NCI-H510A (cell line): ENCODE measurements at regions not wholly inside any gene's neighbourhood (a gene's known extent, or its start where the extent isn't known, plus 50 kb on each side); places are given as distances from the start of the nearest gene placed in this dataset.
A peak's percentile ranks its signal among the peaks of the same experiment; 100 is the strongest.
"Not testable (repeated sequence)": the region's sequence is repeated elsewhere in the genome, so short reads cannot be mapped to it uniquely, and the experiment has no call there.

Experiments used
- DNase-seq: peaks from one replicate; lab custom pipeline; 2025; lab: John Stamatoyannopoulos, UW

GRCh38 chr2:234797566-234798250, 154.1 kb upstream of the SH3BP4 start:
- no peak for DNase-seq

DNA sequence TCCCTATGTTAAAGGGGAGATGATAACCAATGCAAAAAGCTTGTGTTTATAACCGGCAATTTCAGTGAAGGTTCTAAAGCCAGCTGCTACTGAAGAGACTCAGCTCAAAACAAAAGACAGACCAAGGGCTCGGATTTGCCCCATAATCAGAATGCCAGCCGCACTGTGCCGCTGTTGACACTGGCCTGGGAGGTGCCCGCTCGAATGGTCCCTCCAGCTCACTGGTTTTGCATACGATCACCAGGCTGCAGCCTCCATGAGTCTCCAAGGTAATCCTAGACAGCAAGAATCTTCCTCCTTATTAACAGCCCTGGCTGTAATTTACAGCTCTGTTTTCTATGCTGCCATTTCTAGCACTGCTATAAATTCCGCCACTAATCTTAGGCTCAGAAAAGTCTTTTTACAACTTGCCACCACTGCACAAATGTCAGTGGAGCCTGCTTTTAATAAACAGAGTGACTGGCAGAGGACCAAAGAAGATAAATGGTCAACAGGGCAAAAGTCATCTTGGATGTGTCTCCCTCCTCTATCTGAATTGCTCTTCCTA, 155.7 kb upstream of the SH3BP4 start:
- no peak for DNase-seq

DNA sequence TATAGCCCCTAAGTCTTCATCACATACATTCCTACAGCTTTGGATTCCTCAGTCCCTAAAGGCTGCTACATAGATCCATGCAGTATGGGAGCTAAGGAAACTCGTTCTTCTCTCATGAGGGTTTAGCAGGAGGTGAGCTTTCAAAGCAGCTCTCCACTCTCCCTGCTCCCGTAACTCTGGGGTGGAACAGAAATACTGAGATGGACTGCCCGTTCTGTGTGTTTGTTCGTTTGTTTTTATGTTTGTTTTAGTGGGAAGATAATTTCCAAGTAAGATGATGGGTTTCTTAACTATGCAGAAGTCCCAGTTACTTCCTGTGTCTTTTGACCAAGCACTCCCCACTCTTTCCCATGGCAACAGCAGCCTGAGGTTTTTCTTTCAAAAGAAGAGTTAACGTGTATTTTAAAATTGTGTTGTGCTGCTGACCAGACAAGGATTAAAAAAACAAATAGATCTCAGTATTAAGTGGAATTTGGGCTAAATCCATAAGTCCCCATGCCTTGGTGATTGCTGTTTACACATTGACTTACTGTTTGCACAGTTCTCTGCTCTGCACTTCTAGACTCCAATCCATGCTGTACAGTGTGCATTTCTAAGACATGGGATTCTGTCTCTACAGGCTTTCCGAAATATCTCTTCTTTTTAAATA, 156.4 kb upstream of the SH3BP4 start:
- DNase-seq = no peak

- DNase-seq = no peak
Observed at GRCh38 chr2:234794866-234795265, 157.0 kb upstream of the SH3BP4 start.

DNA sequence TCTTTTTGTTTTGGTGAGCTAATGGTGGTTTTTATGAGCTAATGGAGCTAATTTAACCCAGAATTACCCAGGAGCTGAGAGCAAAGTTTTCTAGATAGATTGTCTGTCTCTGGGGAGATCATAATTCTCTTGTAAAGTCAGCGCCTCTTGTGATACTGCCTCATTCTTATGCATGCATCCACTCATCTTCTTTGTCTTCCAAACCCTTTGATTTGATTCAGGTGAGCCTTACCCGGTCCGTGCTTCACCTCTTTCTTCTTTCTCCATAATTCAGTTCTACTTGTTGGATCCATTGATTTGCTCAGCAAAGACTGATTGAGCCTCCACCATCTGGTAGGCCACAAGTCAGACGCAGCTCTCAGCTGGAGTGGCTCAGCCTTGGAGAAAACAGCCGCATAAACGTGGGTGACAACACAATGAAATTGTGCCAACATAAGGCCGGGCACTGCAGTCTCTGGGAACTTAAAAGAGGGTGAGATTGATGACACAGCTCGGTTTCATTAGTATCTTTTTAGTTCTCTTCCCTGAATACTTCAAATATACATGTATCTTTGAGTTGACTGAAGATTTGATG, 158.5 kb upstream of the SH3BP4 start:
- DNase-seq = no peak

GRCh38 chr2:234792621-234793022, 159.2 kb upstream of the SH3BP4 start:
- DNase-seq = no peak

DNA sequence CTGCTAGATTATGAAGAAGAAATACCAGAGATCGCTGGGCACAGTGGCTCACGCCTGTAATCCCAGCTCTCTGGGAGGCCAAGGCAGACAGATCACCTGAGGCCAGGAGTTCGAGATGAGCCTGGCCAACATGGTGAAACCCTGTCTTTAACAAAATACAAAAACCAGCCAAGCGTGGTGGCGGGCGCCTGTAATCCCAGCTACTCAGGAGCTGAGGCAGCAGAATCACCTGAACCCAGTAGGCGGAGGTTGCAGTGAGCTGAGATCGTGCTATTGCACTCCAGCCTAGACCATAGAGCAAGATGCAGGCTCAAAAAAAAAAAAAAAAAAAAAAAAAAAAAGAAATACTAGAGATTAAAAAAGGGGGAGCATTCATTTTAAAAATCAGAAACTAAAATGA, 159.7 kb upstream of the SH3BP4 start:
- not testable (repeated sequence) for DNase-seq

- no peak for DNase-seq
Observed at GRCh38 chr2:234790380-234790779, 161.4 kb upstream of the SH3BP4 start.

DNA sequence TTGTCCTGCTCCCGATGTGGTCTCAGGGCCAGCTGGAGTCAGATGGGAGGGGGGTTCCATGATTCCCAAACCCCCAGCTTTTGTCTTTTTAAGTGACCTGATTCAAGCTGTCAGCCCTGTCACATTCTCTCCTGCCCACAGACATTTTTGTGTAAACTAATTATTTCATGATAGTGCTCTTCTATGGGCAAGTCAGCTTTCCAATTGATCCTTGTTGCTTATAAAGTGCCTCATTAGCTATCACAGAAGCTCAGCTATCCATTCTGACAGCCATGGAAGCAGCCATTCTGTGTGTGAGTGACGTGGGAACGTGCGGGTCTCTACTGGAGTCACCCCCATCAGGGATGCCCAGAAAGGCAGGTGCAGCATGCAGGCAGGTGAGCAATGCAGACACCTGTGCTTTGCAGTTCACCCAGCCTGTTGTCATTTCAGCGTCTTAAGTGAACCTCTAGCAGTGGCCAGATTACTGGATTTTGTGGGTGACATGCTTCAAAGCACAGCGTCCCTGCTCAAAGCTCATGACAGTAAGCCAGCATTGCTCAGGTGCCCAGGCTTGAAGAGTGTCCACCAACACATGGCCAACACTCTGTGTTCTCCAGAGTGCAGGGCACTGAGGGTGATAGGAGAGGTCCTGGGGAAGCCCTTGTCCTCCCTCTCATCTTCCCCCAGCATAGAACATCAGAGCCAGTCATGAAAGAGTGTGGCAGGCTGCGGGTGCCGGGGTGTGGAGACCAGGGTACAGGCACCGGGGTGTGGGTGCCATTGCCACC, 162.1 kb upstream of the SH3BP4 start:
- DNase-seq = no peak

- no peak for DNase-seq
Observed at GRCh38 chr2:234788841-234789240, 163.0 kb upstream of the SH3BP4 start.

GRCh38 chr2:234788381-234788780, 163.4 kb upstream of the SH3BP4 start:
- DNase-seq = no peak

- no peak for DNase-seq
Observed at GRCh38 chr2:234787114-234787513, 164.7 kb upstream of the SH3BP4 start.

- no peak for DNase-seq
Observed at GRCh38 chr2:234773764-234774409, 177.9 kb upstream of the SH3BP4 start.

DNA sequence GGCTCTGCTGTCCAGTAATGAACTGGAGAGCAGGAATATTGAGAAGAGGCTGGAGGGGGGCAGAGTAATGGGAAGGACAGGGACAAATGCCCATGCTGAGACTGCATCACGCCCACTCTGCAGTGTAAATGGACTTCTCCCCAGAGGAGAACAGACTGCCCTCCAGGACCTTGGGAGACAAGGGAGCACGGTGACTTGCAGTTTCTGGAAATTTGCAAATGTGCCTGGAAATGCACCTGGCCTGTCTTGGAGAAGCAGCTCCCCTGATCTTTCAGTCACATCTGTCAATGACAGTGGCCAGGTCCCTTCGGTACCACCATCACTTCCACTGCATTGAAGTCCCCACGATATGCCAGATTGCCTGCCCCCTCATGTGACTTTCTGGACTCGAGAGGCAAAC, 178.7 kb upstream of the SH3BP4 start:
- no peak for DNase-seq

- no peak for DNase-seq
Observed at GRCh38 chr2:234772733-234773060, 179.1 kb upstream of the SH3BP4 start.

- DNase-seq = no peak
Observed at GRCh38 chr2:234771980-234772732, 179.7 kb upstream of the SH3BP4 start.

DNA sequence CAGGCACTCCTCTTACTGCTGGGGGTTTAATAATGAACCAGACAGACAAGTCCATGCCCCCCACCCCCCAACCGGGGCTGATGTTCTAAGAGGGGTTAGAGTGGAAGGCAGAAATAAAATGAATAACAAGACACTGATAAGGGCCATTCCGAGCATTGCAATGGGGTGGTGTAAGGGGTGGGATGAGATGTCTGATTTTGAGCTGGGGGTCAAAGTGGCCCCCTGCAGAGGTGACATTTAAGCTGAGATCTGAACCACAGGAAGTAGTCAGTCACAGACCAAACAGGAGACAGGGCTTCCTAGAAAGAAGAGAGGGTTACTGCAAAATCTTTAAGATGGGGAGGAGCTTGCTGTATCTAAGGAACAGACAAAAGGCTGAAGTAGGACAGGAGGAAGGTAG, 180.6 kb upstream of the SH3BP4 start:
- no peak for DNase-seq

DNA sequence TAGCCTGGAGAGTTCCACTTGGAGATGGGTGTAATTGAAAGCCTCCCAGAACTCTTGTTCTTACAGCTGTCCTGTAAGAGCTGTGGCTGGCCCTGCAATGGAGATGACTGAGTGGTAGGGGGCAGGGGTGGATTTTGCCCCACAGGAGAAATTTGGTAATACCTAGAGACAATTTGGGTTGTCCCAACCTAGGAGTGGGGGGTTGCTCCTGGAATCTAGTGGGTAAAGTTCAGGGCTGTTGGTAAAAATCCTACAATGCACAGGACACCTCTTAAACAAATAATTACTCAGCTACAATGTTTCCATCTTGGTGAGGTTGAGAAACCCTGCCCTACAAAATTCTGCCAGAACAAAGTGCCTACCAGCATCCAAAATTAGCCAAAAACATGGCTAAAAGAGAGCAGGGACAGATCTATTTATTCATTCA, 181.1 kb upstream of the SH3BP4 start:
- DNase-seq = no peak

DNA sequence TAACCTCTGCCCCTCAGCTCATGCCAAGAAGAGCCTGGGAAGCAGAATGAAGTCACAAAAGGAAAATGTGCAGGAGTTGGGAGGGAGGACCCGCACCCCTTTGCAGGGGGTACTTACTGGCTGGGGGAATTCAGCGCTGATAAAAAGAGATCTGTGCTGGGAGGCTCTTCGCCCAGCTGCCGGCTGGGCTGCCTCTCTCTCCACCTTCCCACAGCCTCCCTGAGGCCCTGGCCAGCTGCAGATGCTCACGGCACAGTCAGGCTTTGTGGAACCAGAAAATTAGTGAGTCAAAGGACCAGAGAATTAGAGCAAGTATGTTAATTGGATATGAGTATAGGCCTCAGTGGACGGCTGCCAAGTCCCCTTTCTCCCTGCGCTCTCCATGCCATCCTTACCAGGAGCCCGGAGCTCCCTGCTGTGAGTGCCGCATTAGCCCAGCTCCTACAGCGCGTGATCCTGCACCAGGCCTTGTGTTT, 181.7 kb upstream of the SH3BP4 start:
- peak; percentile 39 for DNase-seq

- DNase-seq = no peak
Observed at GRCh38 chr2:234768608-234769196, 183.1 kb upstream of the SH3BP4 start.

DNA sequence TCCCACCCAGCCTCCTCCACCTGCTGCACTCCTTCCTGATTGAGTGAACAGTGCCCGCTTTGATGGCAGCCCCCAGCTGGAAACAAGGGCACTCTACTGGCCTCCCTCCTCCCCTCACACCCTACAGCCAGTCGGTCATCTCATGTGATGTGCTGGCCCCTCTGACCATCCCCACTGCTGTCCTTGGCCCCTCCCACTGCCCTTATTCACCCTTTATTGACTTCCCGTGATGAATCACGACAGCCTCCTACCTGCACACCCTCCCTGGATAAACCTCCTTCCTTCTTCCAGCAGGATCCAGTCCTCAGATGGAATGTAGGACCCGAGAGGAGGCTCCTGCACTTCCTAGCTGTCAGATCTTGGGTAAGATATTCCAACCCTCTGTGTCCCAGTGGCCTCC, 186.5 kb upstream of the SH3BP4 start:
- DNase-seq = no peak
